Thyroid gland (tissue), 4 donors: ENCODE measurements at regions not wholly inside any gene's neighbourhood (a gene's known extent, or its start where the extent isn't known, plus 50 kb on each side); places are given as distances from the start of the nearest gene placed in this dataset.

ENCODE experiments used
- CTCF ChIP-seq, 6 experiments: fragments of 200-600 bp in 3 of 6; fragments of 450-650 bp in 3 of 6; sonication (generic) in 3 of 6; IDR thresholded peaks; one replicate each; pipeline ENCODE4 v1.5.1; 2016 to 2019; ENCODE audit warnings: antibody characterized with exemption in 6 of 6, mild to moderate bottlenecking in 2 of 6, inconsistent platforms in 1 of 6, moderate library complexity in 1 of 6
- POLR2A ChIP-seq, 2 donors: fragments of 450-650 bp; IDR thresholded peaks; one replicate each; pipeline ENCODE4 v1.6.1; 2017; ENCODE audit warnings: antibody characterized with exemption in 2 of 2, mild to moderate bottlenecking in 2 of 2, moderate library complexity in 1 of 2

- TF ChIP-seq CTCF (IDR thresholded peaks at IDR 0.05) = no peak
- TF ChIP-seq POLR2A (IDR thresholded peaks at IDR 0.05) = no peak
Measured at GRCh38 chr1:5526822-5527551, 465.2 kb downstream of the NPHP4 start.
